CD14-positive monocyte (primary cell): ENCODE measurements at regions not wholly inside any gene's neighbourhood (a gene's known extent, or its start where the extent isn't known, plus 50 kb on each side); places are given as distances from the start of the nearest gene placed in this dataset.

Experiments
- DNase-seq, 3 donors: peaks; one replicate each; pipeline ENCODE4 v3.0.0-alpha.2; 2011 to 2022
- H2AFZ ChIP-seq: 2 replicates; pipeline ENCODE4 v1.6.0; 2012; ENCODE audit warnings: mild to moderate bottlenecking, low read depth, low read length, inconsistent platforms; ENCODE audit not compliant: insufficient read depth, poor library complexity, severe bottlenecking
- H3K27ac ChIP-seq, 2 donors: 1 replicate in 1 of 2; 2 replicates in 1 of 2; pipeline ENCODE4 v1.5.1; 2012 to 2013; ENCODE audit warnings: low read length in 2 of 2, control low read depth in 1 of 2, inconsistent platforms in 1 of 2, low read depth in 1 of 2, mild to moderate bottlenecking in 1 of 2
- H3K27me3 ChIP-seq, 2 donors: one replicate each; pipeline versions ENCODE4 v1.6.0 to v1.6.1; 2011 to 2013; ENCODE audit warnings: low read length in 2 of 2; ENCODE audit not compliant: control insufficient read depth in 2 of 2, insufficient read depth in 2 of 2
- H3K36me3 ChIP-seq, 2 donors: replicated peaks in 1 of 2; 1 replicate in 1 of 2; 2 replicates in 1 of 2; pipeline versions ENCODE4 v1.5.1 to v1.6.1; 2012 to 2013; ENCODE audit warnings: low read length in 2 of 2, control low read depth in 1 of 2, inconsistent platforms in 1 of 2, mild to moderate bottlenecking in 1 of 2; ENCODE audit not compliant: insufficient read depth in 2 of 2, control insufficient read depth in 1 of 2
- H3K4me1 ChIP-seq, 2 donors: 1 replicate in 1 of 2; 2 replicates in 1 of 2; pipeline versions ENCODE4 v1.5.1 to v1.6.1; 2012 to 2013; ENCODE audit warnings: low read length in 2 of 2, control low read depth in 1 of 2, inconsistent platforms in 1 of 2, mild to moderate bottlenecking in 1 of 2, moderate library complexity in 1 of 2; ENCODE audit not compliant: insufficient read depth in 2 of 2, control insufficient read depth in 1 of 2
- H3K4me2 ChIP-seq: replicated peaks from 2 replicates; pipeline ENCODE3; 2012; ENCODE audit warnings: low read length, moderate library complexity, mild to moderate bottlenecking; ENCODE audit not compliant: poor library complexity, severe bottlenecking; ENCODE audit errors: extremely low read depth
- H3K4me3 ChIP-seq, 3 experiments: fragments of 200-600 bp in 1 of 3; sonication (generic) in 1 of 3; replicated peaks in 1 of 3; 1 replicate in 2 of 3; 2 replicates in 1 of 3; pipeline ENCODE4 v1.5.1; 2011 to 2013; ENCODE audit warnings: low read length in 3 of 3, mild to moderate bottlenecking in 3 of 3, control low read depth in 2 of 3, low read depth in 2 of 3, inconsistent platforms in 1 of 3, moderate library complexity in 1 of 3
- H3K79me2 ChIP-seq: 2 replicates; pipeline ENCODE4 v1.6.0; 2012; ENCODE audit warnings: mild to moderate bottlenecking, control low read depth, inconsistent platforms, low read length, moderate library complexity; ENCODE audit not compliant: insufficient read depth
- H3K9ac ChIP-seq: 2 replicates; pipeline ENCODE4 v1.6.0; 2017; ENCODE audit warnings: low read length, mild to moderate bottlenecking; ENCODE audit not compliant: insufficient read depth, poor library complexity, severe bottlenecking
- H3K9me3 ChIP-seq, 2 donors: replicated peaks in 1 of 2; 1 replicate in 1 of 2; 2 replicates in 1 of 2; pipeline versions ENCODE4 v1.5.1 to v1.6.1; 2012 to 2013; ENCODE audit warnings: low read length in 2 of 2, control low read depth in 1 of 2; ENCODE audit not compliant: control insufficient read depth in 1 of 2, insufficient read depth in 1 of 2
- H4K20me1 ChIP-seq: 2 replicates; pipeline ENCODE4 v1.6.0; 2012; ENCODE audit warnings: mild to moderate bottlenecking, low read length, control low read depth, moderate library complexity; ENCODE audit not compliant: insufficient read depth
- H3K27ac Mint-ChIP-seq, 7 donors: one replicate each; pipeline ENCODE4 v1.8.0; 2020; ENCODE audit warnings: mild to moderate bottlenecking in 7 of 7, mixed read lengths in 7 of 7, moderate library complexity in 6 of 7, inconsistent platforms in 2 of 7
- H3K27me3 Mint-ChIP-seq, 3 donors: one replicate each; pipeline ENCODE4 v1.8.0; 2021 to 2022; ENCODE audit warnings: low read depth in 3 of 3, mild to moderate bottlenecking in 3 of 3, mixed read lengths in 3 of 3, moderate library complexity in 3 of 3, inconsistent platforms in 1 of 3
- H3K36me3 Mint-ChIP-seq, 2 donors: one replicate each; pipeline ENCODE4 v1.8.0; 2020; ENCODE audit warnings: mixed read lengths in 2 of 2, inconsistent platforms in 1 of 2, mild to moderate bottlenecking in 1 of 2
- H3K4me1 Mint-ChIP-seq: one replicate; pipeline ENCODE4 v1.8.0; 2020; ENCODE audit warnings: mild to moderate bottlenecking, mixed read lengths
- H3K4me3 Mint-ChIP-seq, 2 donors: one replicate each; pipeline ENCODE4 v1.8.0; 2020; ENCODE audit warnings: mild to moderate bottlenecking in 2 of 2, mixed read lengths in 2 of 2, moderate library complexity in 1 of 2
- H3K9me3 Mint-ChIP-seq, 7 donors: one replicate each; pipeline ENCODE4 v1.8.0; 2020 to 2022; ENCODE audit warnings: mixed read lengths in 7 of 7, mild to moderate bottlenecking in 6 of 7, moderate library complexity in 6 of 7, inconsistent platforms in 2 of 7
- CTCF ChIP-seq: fragments of 200-600 bp; IDR thresholded peaks from one replicate; pipeline ENCODE4 v1.8.0; 2022; ENCODE audit warnings: antibody characterized with exemption, mild to moderate bottlenecking
- WGBS: methylation state at CpG from one replicate; pipeline ENCODE4 v1.1.5; 2013; ENCODE audit warnings: missing lambda C conversion rate; ENCODE audit not compliant: insufficient coverage; 5-methylcytosine and 5-hydroxymethylcytosine counted together
- intact Hi-C, 2 donors: fragments of 100-400 bp; cut with micrococcal nuclease; formaldehyde crosslinking; loops; one replicate each; pipeline versions ENCODE4 v1.15.0 to v1.15.1; 2023

- no peaks in the 10 kb centered on the region for H4K20me1 ChIP-seq
- H3K36me3 Mint-ChIP-seq = no peaks in the 10 kb centered on the region
- 89% methylated on average over 5 of the region's 8 CpGs for WGBS
- H3K4me3 Mint-ChIP-seq = no peak overlapping the region
- no peak overlapping the region for H3K4me2 ChIP-seq
- no peak overlapping the region for H3K9ac ChIP-seq
- no peaks in the 10 kb centered on the region for H3K9me3 ChIP-seq
- TF ChIP-seq CTCF = no peak
- peaks cover 0 to 7% (median 1%) of the 10 kb centered on the region in 3 donors for H3K27me3 Mint-ChIP-seq
- H3K27ac ChIP-seq = no peak overlapping the region
- no peak overlapping the region for H2AFZ ChIP-seq
- intact Hi-C loops = no loop called here
- H3K27ac Mint-ChIP-seq = peak overlapping the region in 1 of 7 donors; percentile 15
- DNase-seq = no peak
- H3K4me3 ChIP-seq = no peak overlapping the region
- no peaks in the 10 kb centered on the region for H3K36me3 ChIP-seq
- peaks cover 32 to 48% of the 10 kb centered on the region in 2 donors for H3K4me1 ChIP-seq
- H3K27me3 ChIP-seq = no peaks in the 10 kb centered on the region
- H3K4me1 Mint-ChIP-seq = peaks cover 48% of the 10 kb centered on the region
- H3K9me3 Mint-ChIP-seq = peaks cover 0 to 2% (median 0%) of the 10 kb centered on the region in 7 donors
- H3K79me2 ChIP-seq = no peaks in the 10 kb centered on the region
Observed at GRCh38 chr5:115469904-115470516, 74.6 kb downstream of the FEM1C start.

GRCh38 chr5:115467628-115468027 is 76.9 kb downstream of the FEM1C start:
- H3K27ac Mint-ChIP-seq = peak overlapping the region in 3 of 7 donors; percentile 10 to 63 (median 28)
- H3K4me1 Mint-ChIP-seq = peaks cover 33% of the 10 kb centered on the region
- Histone ChIP-seq H3K36me3 (no peaks in the 10 kb centered on the region), H2AFZ (no peak overlapping the region), H3K79me2 (no peaks in the 10 kb centered on the region), H4K20me1 (no peaks in the 10 kb centered on the region), H3K27ac (no peak overlapping the region), H3K27me3 (no peaks in the 10 kb centered on the region), H3K4me2 (peak overlapping the region; percentile 34), H3K4me1 (peaks cover 16 to 27% of the 10 kb centered on the region in 2 donors), H3K9ac (no peak overlapping the region), H3K9me3 (no peaks in the 10 kb centered on the region), H3K4me3 (peak overlapping the region in 1 of 3 experiments; percentile 4)
- peaks cover 0 to 1% (median 0%) of the 10 kb centered on the region in 7 donors for H3K9me3 Mint-ChIP-seq
- intact Hi-C loops = no loop called here
- peak overlapping the region in 1 of 2 donors; percentile 76 for H3K4me3 Mint-ChIP-seq
- peaks cover 0 to 5% (median 1%) of the 10 kb centered on the region in 3 donors for H3K27me3 Mint-ChIP-seq
- TF ChIP-seq CTCF = no peak
- peak in 1 of 3 donors; percentile 35 for DNase-seq
- H3K36me3 Mint-ChIP-seq = no peaks in the 10 kb centered on the region
